A673 (cell line): ENCODE measurements at regions not wholly inside any gene's neighbourhood (a gene's known extent, or its start where the extent isn't known, plus 50 kb on each side); places are given as distances from the start of the nearest gene placed in this dataset.

Experiments used
- CTCF ChIP-seq: fragments of 300-800, 200-600 bp; sonication (generic); conservative IDR thresholded peaks from 2 replicates; pipeline ENCODE4 v1.5.1; 2017; ENCODE audit warnings: low read depth, mild to moderate bottlenecking, antibody characterized with exemption, low read length, moderate library complexity, mixed read lengths
- EZH2 ChIP-seq: fragments of 200-600 bp; sonication (generic); IDR thresholded peaks from 2 replicates; pipeline ENCODE4 v1.6.1; 2017; ENCODE audit warnings: borderline replicate concordance, low read depth, mild to moderate bottlenecking, mixed read lengths, antibody characterized with exemption, low read length; ENCODE audit not compliant: poor library complexity, severe bottlenecking

DNA sequence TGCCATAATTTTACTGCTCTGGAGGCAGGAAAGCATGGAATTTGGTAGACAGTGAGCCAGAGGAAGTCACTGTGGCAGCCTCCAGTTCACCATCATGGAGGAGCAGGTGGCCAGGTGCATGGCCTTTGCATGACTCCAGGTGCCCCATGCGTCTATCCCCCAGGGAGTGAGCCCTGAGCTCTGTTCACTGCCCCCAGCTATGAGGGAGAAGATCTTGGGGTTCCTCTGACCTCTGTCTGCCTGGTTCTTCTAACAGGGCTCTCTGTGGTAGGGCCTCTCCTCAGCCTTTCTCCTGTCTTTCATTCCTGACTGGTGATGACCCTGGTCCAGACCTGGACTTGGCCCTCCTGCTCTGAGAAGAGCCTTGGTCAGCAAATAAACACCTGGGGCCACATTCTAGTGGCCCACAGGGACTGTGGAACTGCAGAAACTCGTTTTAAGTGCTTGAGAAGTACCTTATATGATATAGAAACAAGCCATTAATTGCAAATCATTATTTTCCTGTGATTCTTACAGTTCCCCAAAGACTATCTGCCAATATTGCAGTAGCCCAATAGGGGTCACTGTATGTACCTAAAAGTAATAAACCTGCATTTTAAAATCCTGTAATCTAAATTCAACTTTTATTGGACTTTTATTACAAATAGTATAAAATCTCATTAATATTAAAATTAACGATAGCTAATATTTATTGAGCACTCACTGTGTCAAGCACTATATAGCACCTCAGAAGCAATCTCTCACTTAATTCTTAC is 120.0 kb upstream of the SYT13 start:
- TF ChIP-seq CTCF = peak; percentile 89
- TF ChIP-seq EZH2 = no peak
